WERI-Rb-1 (cell line): ENCODE measurements at regions not wholly inside any gene's neighbourhood (a gene's known extent, or its start where the extent isn't known, plus 50 kb on each side); places are given as distances from the start of the nearest gene placed in this dataset.

ENCODE experiments used
- DNase-seq: peaks from one replicate; pipeline ENCODE4 v3.0.0-alpha.2; 2020
- H3K27ac ChIP-seq: fragments of 250-450 bp; sonication (Bioruptor Pico); 2 replicates; pipeline ENCODE4 v1.5.1; 2020; ENCODE audit warnings: mild to moderate bottlenecking, moderate library complexity
- H3K27me3 ChIP-seq: fragments of 250-450 bp; sonication (Bioruptor Pico); 2 replicates; pipeline ENCODE4 v1.5.1; 2021; ENCODE audit warnings: mild to moderate bottlenecking, low read depth, moderate library complexity; ENCODE audit not compliant: insufficient read depth, severe bottlenecking
- H3K36me3 ChIP-seq: fragments of 250-450 bp; sonication (Bioruptor Pico); 2 replicates; pipeline ENCODE4 v1.5.1; 2020; ENCODE audit warnings: mild to moderate bottlenecking, moderate library complexity
- H3K4me3 ChIP-seq: 2 replicates; pipeline ENCODE4 v1.5.1; 2011; ENCODE audit warnings: low read depth, mild to moderate bottlenecking, control low read depth, low read length
- H3K9me3 ChIP-seq: fragments of 250-450 bp; sonication (Bioruptor Pico); 2 replicates; pipeline ENCODE4 v1.5.1; 2021; ENCODE audit warnings: mild to moderate bottlenecking, moderate library complexity; ENCODE audit not compliant: severe bottlenecking
- CTCF ChIP-seq: IDR thresholded peaks from 2 replicates; pipeline ENCODE4 v1.5.1; 2011; ENCODE audit warnings: low read depth, mild to moderate bottlenecking, control low read depth, inconsistent platforms, low read length

GRCh38 chr2:105522645-105523044, 123.8 kb upstream of the FHL2 start:
- no peak for DNase-seq
- Histone ChIP-seq H3K36me3 (no peaks in the 10 kb centered on the region), H3K27me3 (no peaks in the 10 kb centered on the region), H3K27ac (no peak overlapping the region), H3K4me3 (no peak overlapping the region), H3K9me3 (peaks cover 2% of the 10 kb centered on the region)
- no peak for TF ChIP-seq CTCF

GRCh38 chr2:105521616-105522015, 122.8 kb upstream of the FHL2 start:
- TF ChIP-seq CTCF, result no peak
- H3K27ac ChIP-seq, result no peak overlapping the region; the same call in none of the 2 replicates

GRCh38 chr2:105521176-105521575, 122.3 kb upstream of the FHL2 start:
- H3K9me3 ChIP-seq, result peaks cover 1% of the 10 kb centered on the region
- no peak for DNase-seq

More at GRCh38 chr2:105521616-105522015, 122.8 kb upstream of the FHL2 start:
- H3K4me3 ChIP-seq, result no peak overlapping the region
- no peak for DNase-seq
- H3K27me3 ChIP-seq, result no peaks in the 10 kb centered on the region
- H3K9me3 ChIP-seq, result peaks cover 2% of the 10 kb centered on the region
- no peaks in the 10 kb centered on the region for H3K36me3 ChIP-seq

GRCh38 chr2:105519516-105519915, 120.7 kb upstream of the FHL2 start:
- Histone ChIP-seq H3K36me3 (no peaks in the 10 kb centered on the region), H3K4me3 (no peak overlapping the region), H3K27me3 (no peaks in the 10 kb centered on the region), H3K27ac (no peak overlapping the region), H3K9me3 (no peaks in the 10 kb centered on the region)
- no peak for TF ChIP-seq CTCF
- no peak for DNase-seq

More at GRCh38 chr2:105521176-105521575, 122.3 kb upstream of the FHL2 start:
- Histone ChIP-seq H3K27ac (no peak overlapping the region; the same call in none of the 2 replicates), H3K27me3 (no peaks in the 10 kb centered on the region), H3K4me3 (no peak overlapping the region), H3K36me3 (no peaks in the 10 kb centered on the region)
- no peak for TF ChIP-seq CTCF

GRCh38 chr2:105518897-105519296, 120.0 kb upstream of the FHL2 start:
- Histone ChIP-seq H3K27me3 (no peaks in the 10 kb centered on the region), H3K27ac (no peak overlapping the region), H3K9me3 (no peaks in the 10 kb centered on the region), H3K4me3 (no peak overlapping the region), H3K36me3 (no peaks in the 10 kb centered on the region)
- DNase-seq, result no peak
- no peak for TF ChIP-seq CTCF
